Neural cell (in vitro differentiated cells): ENCODE measurements at regions not wholly inside any gene's neighbourhood (a gene's known extent, or its start where the extent isn't known, plus 50 kb on each side); places are given as distances from the start of the nearest gene placed in this dataset.

Experiments used
- H2AFZ ChIP-seq: fragments of 200-600, 300-800 bp; sonication (generic), shearing (Covaris generic); 2 replicates; pipeline ENCODE4 v1.6.0; 2014; ENCODE audit warnings: low read depth, mild to moderate bottlenecking, antibody characterized with exemption, low read length, moderate library complexity
- H3F3A ChIP-seq: fragments of 200-600 bp; shearing (Covaris generic); 2 replicates; pipeline ENCODE4 v1.6.1; 2016; ENCODE audit warnings: mild to moderate bottlenecking, moderate library complexity, mixed read lengths, antibody characterized with exemption, low read length; ENCODE audit not compliant: insufficient read depth, poor library complexity, severe bottlenecking
- H3K27ac ChIP-seq: fragments of 200-600, 300-800 bp; sonication (generic), shearing (Covaris generic); 2 replicates; pipeline ENCODE4 v1.5.1; 2014; ENCODE audit warnings: mild to moderate bottlenecking, low read length, moderate library complexity
- H3K27me3 ChIP-seq: fragments of 300-800, 200-600 bp; sonication (generic), shearing (Covaris generic); 2 replicates; pipeline ENCODE4 v1.6.0; 2014; ENCODE audit warnings: mild to moderate bottlenecking, low read depth, low read length, moderate library complexity; ENCODE audit not compliant: insufficient read depth
- H3K36me3 ChIP-seq: fragments of 300-800, 200-600 bp; sonication (generic), shearing (Covaris generic); 2 replicates; pipeline ENCODE4 v1.5.1; 2014; ENCODE audit warnings: mild to moderate bottlenecking, antibody characterized with exemption, low read length, moderate library complexity; ENCODE audit not compliant: insufficient read depth
- H3K4me2 ChIP-seq: fragments of 300-800, 200-600 bp; sonication (generic), shearing (Covaris generic); 2 replicates; pipeline ENCODE4 v1.6.0; 2014; ENCODE audit warnings: mild to moderate bottlenecking, low read length
- H3K4me3 ChIP-seq: fragments of 300-800, 200-600 bp; sonication (generic), shearing (Covaris generic); 2 replicates; pipeline ENCODE4 v1.5.1; 2014; ENCODE audit warnings: mild to moderate bottlenecking, low read length, moderate library complexity
- H3K79me2 ChIP-seq: fragments of 200-600 bp; shearing (Covaris generic); replicated peaks from 2 replicates; pipeline ENCODE4 v1.6.0; 2014; ENCODE audit warnings: mild to moderate bottlenecking, low read length, moderate library complexity; ENCODE audit not compliant: insufficient read depth
- H3K9ac ChIP-seq: fragments of 300-800, 200-600 bp; sonication (generic), shearing (Covaris generic); 2 replicates; pipeline ENCODE4 v1.6.1; 2016; ENCODE audit warnings: mild to moderate bottlenecking, low read length, mixed read lengths
- H3K9me2 ChIP-seq: fragments of 200-600 bp; shearing (Covaris generic); 2 replicates; pipeline ENCODE4 v1.6.1; 2016; ENCODE audit warnings: mild to moderate bottlenecking, low read length, mixed read lengths; ENCODE audit not compliant: insufficient read depth
- H3K9me3 ChIP-seq: fragments of 200-600, 300-800 bp; sonication (generic), shearing (Covaris generic); 2 replicates; pipeline ENCODE4 v1.6.1; 2016; ENCODE audit warnings: mild to moderate bottlenecking, mixed run types, low read length, moderate library complexity, mixed read lengths
- H4K20me1 ChIP-seq: fragments of 200-600 bp; shearing (Covaris generic); 2 replicates; pipeline ENCODE4 v1.6.1; 2016; ENCODE audit warnings: mild to moderate bottlenecking, mixed run types; ENCODE audit not compliant: insufficient read depth
- CTCF ChIP-seq: fragments of 450-650 bp; IDR thresholded peaks from 2 replicates; pipeline ENCODE4 v1.5.1; 2014; ENCODE audit warnings: antibody characterized with exemption, mild to moderate bottlenecking, moderate library complexity; ENCODE audit not compliant: poor library complexity, severe bottlenecking
- EP300 ChIP-seq: fragments of 450-650 bp; conservative IDR thresholded peaks from 2 replicates; pipeline ENCODE4 v1.6.1; 2014; ENCODE audit warnings: antibody characterized with exemption, mild to moderate bottlenecking, moderate library complexity; ENCODE audit not compliant: poor library complexity, severe bottlenecking
- EZH2 ChIP-seq: fragments of 200-600, 300-800 bp; shearing (Covaris generic), sonication (generic); IDR thresholded peaks from 2 replicates; pipeline ENCODE4 v1.6.1; 2014; ENCODE audit warnings: antibody characterized with exemption, low read length, borderline replicate concordance, mild to moderate bottlenecking; ENCODE audit not compliant: insufficient read depth, poor library complexity, severe bottlenecking
- MXI1 ChIP-seq: fragments of 450-650 bp; conservative IDR thresholded peaks from 2 replicates; pipeline ENCODE4 v1.6.1; 2014; ENCODE audit warnings: antibody characterized with exemption, mild to moderate bottlenecking; ENCODE audit not compliant: poor library complexity, severe bottlenecking
- POLR2AphosphoS5 ChIP-seq: IDR thresholded peaks from 2 replicates; pipeline ENCODE4 v1.6.1; 2012
- RAD21 ChIP-seq: fragments of 450-650 bp; conservative IDR thresholded peaks from 2 replicates; pipeline ENCODE4 v1.6.1; 2014; ENCODE audit warnings: antibody characterized with exemption, mild to moderate bottlenecking, moderate library complexity
- REST ChIP-seq: IDR thresholded peaks from 2 replicates; pipeline ENCODE4 v1.6.1; 2012; ENCODE audit warnings: borderline replicate concordance
- SMC3 ChIP-seq: fragments of 450-650 bp; conservative IDR thresholded peaks from 2 replicates; pipeline ENCODE4 v1.6.1; 2014; ENCODE audit warnings: antibody characterized with exemption, mild to moderate bottlenecking, moderate library complexity; ENCODE audit not compliant: poor library complexity
- TAF1 ChIP-seq: IDR thresholded peaks from 2 replicates; pipeline ENCODE4 v1.6.1; 2012; ENCODE audit warnings: low read depth

- Histone ChIP-seq H3K9me3 (no peaks in the 10 kb centered on the region), H3K36me3 (no peaks in the 10 kb centered on the region), H3K4me3 (no peak overlapping the region), H3K9me2 (no peaks in the 10 kb centered on the region), H3K79me2 (no peaks in the 10 kb centered on the region), H3K9ac (no peak overlapping the region), H3K27ac (no peak overlapping the region), H3K4me2 (no peak overlapping the region), H4K20me1 (no peaks in the 10 kb centered on the region), H3F3A (no peaks in the 10 kb centered on the region), H2AFZ (no peak overlapping the region), H3K27me3 (no peaks in the 10 kb centered on the region)
- TF ChIP-seq SMC3 (no peak), MXI1 (no peak)
These were observed 88.3 kb upstream of the TAF1B start for GRCh38 chr2:9755008-9755407.

DNA sequence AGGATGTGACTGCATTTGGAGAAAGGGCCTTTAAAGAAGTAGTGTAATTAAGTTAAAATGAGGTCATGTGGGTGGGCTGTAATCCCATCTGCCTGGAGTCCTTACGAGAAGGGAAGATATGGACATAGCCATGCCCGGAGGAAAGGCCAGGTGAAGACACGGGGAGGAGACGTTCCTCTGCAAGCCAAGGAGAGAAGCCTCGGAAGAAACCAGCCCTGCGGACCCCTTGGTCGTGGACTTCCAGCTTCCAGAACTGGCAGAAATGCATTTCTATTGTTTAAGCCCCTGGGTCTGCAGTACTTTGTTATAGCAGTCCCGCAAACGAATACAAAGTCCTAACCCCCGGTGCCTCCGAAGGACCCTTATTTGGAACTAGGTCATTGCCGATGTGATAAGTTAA lies 87.6 kb upstream of the TAF1B start:
- no peaks in the 10 kb centered on the region for H3K36me3 ChIP-seq
- no peak overlapping the region for H3K4me2 ChIP-seq
- no peak overlapping the region for H3K27ac ChIP-seq
- H3K4me3 ChIP-seq = no peak overlapping the region
- TF ChIP-seq TAF1 (no peak), EP300 (no peak), MXI1 (no peak), POLR2AphosphoS5 (no peak)
- H4K20me1 ChIP-seq = no peaks in the 10 kb centered on the region
- H3K9me2 ChIP-seq = no peaks in the 10 kb centered on the region
- H3K9me3 ChIP-seq = no peaks in the 10 kb centered on the region
- H3K79me2 ChIP-seq = no peaks in the 10 kb centered on the region
- no peaks in the 10 kb centered on the region for H3F3A ChIP-seq
- H2AFZ ChIP-seq = no peak overlapping the region
- H3K9ac ChIP-seq = no peak overlapping the region
- H3K27me3 ChIP-seq = no peaks in the 10 kb centered on the region

DNA sequence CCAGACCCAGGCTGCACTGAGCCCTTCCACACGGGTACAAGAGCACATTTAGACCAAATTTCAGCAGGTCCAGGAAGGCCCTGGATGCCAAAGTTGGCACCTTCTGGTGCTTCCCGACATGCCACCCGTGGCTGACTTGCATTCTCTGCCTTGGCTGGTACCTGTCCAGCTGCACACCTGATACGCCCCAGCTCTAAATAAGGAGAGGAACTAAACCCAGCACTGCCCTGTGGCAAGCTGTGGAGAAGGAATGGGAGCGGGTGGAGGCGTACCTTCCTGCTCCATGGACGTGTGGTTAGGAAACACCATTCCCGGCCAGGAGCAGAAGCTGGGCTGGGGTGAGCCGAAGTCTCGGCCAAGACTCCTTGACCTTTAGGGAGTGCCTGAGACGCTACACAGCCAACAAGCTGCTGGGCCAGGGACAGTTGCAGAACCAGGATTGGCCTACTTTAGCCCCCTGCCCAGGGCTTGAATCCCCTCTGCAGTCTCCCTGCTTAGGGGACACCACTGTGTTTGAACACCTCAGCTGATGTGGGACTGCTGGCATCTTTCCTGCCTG lies 86.5 kb upstream of the TAF1B start:
- H3K9me2 ChIP-seq = no peaks in the 10 kb centered on the region
- no peaks in the 10 kb centered on the region for H3K9me3 ChIP-seq
- H3K4me2 ChIP-seq = peak overlapping the region; percentile 21
- peak overlapping the region; percentile 47 for H3K4me3 ChIP-seq
- no peak overlapping the region for H3K27ac ChIP-seq
- TF ChIP-seq EP300 (no peak), RAD21 (no peak), POLR2AphosphoS5 (no peak), REST (no peak), SMC3 (no peak), EZH2 (no peak), CTCF (no peak), TAF1 (no peak)
- no peaks in the 10 kb centered on the region for H3K36me3 ChIP-seq
- no peak overlapping the region for H2AFZ ChIP-seq
- no peaks in the 10 kb centered on the region for H4K20me1 ChIP-seq
- peak overlapping the region; percentile 55 for H3K9ac ChIP-seq
- H3K79me2 ChIP-seq = no peaks in the 10 kb centered on the region
- no peaks in the 10 kb centered on the region for H3K27me3 ChIP-seq
- H3F3A ChIP-seq = no peaks in the 10 kb centered on the region
